ENCODE measurements at regions not wholly inside any gene's neighbourhood (a gene's known extent, or its start where the extent isn't known, plus 50 kb on each side); places are given as distances from the start of the nearest gene placed in this dataset.

DNA sequence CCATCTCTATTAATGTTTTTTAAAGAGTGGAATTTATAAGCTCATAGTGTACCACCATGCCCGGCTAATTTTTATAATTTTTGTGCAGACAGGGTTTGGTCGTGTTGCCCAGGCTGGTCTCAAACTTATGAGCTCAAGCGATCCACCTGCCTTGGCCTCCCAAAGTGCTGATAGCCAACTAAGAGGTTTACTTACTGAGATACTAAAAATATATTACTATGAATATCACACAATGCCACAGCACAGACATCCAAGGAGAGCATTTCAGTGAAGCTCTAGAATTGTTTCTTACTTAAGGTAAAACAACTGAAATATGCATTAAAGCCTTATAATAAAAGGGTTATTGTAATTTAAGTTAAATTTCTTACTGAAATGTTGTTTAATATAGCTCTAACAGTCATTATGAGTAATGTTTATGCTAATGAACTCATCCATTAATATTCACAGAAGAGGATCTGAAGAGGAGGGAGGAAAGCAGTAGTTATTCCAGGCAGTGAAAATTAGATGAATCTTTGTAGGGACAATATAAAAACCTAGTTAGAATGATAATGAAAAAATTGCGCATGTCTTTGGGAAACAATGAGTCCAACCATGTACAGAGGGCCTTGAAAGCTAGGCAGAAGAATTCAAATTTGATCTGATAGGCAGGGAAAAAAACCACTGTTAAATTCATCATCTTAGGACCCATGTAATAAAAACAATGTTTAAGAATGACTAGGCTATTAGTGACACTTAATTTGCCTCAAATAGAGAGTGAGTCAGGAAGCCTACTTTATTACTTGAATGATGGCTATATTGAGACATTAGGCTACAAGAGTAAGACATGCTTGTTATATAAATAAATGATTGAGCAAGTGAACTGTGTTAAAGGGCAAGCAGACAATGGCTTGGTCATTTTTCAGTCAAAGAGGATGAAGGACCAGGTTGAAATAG lies 99.2 kb downstream of the SLC41A2 start:
- peak; percentile 12 for DNase-seq (ENCODE audit: low spot score)

DNA sequence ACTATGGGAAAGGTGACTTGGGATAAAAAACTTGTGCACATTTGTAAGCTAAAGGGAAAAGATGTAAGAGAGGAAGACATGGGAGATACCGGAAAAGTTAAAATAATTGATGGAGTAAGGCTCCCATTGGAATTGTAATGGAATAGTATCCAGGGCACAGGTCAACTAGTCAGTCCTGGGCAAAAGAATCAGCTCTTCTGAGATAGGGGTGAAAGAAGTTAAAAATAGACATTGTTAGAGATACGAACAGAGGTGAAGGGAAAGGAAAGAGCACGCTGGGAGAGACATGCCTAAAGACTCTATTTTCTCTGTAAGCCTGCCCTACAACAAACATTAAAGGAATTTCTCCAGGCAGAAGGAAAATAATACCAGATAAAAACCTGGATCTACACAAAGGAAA lies 101.6 kb downstream of the SLC41A2 start:
- DNase-seq (ENCODE audit: low spot score) = no peak

DNA sequence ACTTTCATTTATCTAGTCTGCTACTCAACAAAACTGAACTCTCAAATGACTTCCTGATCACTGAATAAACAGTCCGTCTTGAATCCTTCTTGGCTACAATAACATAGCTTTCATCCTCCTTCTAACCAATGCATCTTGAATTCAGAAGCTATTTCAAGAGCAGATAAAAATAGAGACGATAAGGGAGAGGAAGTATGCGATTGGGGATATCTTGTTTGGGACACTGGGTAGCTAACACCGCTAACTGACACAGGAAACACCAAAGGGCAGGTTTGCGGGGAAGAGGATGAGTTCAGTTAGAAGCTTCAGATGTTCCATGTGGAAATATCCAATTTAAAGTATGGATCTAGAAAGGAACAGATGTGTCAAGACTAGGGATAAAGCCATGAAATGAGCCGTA lies 102.5 kb downstream of the SLC41A2 start:
- no peak for DNase-seq (ENCODE audit: low spot score)

DNA sequence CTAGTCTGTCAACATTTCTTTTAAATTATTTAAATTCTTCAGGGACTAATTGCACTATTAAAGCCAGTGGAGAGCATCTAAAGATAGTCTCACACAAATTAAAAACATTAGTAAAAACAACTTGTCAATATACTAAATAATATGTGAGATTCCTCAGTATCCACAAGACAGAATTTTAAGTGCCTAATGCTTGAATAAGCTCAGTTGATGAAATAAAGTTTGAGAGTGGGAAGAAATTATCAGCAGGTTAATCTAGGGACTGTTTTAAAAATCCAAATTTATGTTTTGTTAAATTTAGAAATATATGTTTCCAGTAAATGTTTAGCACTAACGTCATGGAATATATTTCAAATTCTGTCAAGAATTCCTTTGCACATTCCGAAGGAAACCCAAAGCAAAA lies 105.2 kb downstream of the SLC41A2 start:
- DNase-seq (ENCODE audit: low spot score) = no peak

DNA sequence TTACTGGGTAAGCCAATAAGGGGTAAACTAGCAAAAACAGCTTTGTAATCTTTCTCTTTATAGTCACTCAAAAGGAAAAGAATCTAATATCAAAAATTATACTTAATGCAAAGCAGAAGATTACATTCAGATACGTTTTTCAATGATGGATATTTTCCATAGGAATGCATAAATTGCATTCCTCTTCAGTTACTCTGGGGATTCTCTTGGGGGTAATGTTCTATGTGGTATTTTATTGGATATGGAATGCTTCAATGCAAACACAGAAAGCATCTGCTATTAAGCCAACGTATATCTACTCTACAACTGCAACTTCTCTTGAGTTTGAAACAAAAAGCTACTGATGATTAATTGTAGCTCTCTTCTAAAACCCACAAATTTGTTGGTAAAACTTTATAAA lies 106.0 kb downstream of the SLC41A2 start:
- no peak for DNase-seq (ENCODE audit: low spot score)

DNA sequence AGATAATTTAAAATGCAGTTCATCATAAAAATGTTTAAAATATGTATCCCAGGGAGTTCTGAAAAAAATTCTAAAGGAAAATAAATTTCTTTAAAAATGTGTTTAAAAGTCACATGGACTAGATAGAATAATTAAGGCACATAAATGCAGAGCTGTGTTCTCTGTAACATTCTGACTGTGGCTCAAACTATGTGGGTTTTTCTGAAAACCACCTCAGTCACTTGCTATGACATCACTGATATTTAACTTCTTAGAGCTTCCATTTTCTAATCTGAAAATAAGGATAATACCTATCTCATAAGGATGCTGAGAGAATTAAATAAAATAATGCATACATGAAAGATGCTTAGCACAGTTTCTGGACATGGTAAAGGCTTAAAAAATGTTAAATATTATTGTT lies 107.3 kb downstream of the SLC41A2 start:
- no peak for DNase-seq (ENCODE audit: low spot score)

DNA sequence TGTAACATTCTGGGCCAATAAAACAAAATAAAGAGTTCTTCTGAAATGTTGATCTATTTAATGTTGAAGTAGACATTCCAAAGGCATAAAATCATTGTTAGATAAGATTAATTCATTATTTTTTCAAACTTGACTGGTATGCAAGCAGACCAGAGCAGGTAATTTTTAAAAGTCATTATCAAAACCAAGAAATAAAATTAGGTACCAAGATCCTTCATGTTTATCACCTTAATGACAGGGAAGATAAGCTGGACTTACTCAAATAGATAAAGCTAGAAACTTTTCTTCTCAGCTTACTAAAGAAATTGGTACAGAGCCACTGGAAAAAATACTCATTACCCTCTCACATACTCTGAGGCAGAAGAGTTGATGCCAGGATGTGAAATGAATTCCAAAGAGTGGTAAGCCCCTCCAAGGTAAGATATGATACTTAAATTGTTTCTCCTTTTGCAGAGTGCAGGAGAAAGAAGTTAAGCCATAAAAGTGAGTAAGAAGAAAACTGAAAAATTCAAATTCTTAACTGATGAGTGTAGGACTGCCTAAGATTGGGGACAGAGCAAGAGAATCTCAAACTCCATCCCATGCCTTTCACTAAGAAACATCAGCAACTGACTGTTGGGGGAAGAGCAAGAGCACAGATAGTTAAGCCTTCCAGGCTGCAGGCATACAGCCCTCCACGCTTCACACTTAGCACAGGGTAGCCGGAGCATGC lies 111.9 kb downstream of the SLC41A2 start:
- peak; percentile 33 for DNase-seq (ENCODE audit: low spot score)

DNA sequence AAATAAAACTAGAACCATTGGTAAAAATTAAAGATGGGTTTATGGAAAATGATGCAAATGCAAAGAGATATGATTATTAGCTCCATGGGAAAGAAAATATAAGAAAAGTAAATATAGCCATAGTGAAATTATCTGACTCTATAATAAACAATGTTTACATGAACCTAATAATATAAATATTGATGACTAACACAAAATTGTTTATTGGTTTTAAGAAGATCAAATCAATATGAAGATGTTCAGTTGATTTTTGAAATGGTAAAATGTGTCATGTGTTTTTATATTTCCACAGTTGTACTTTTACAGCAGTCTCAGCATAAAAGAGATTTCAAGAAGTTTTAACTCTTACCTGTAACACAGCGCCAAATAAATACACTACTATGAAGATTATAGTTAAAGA lies 114.0 kb downstream of the SLC41A2 start:
- DNase-seq (ENCODE audit: low spot score) = no peak

DNA sequence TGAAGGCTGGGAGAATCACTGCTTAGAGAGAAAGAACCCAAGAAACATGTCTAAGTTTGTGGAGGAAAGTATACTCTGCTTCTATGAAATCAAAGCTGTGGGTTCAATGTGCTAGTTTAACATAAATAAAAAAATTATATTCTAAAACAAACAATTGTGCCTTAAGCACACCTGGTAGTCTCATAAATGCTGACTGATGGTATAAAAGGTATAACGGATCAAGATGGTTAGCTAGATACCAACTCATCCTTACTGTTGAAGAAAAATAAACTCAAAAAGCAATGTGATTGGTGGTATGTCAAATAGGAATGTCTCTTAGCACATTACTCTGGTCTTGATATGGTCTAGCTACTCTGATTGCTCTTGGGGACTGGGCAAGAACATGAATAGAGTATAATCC lies 117.8 kb downstream of the SLC41A2 start:
- no peak for DNase-seq (ENCODE audit: low spot score)

DNA sequence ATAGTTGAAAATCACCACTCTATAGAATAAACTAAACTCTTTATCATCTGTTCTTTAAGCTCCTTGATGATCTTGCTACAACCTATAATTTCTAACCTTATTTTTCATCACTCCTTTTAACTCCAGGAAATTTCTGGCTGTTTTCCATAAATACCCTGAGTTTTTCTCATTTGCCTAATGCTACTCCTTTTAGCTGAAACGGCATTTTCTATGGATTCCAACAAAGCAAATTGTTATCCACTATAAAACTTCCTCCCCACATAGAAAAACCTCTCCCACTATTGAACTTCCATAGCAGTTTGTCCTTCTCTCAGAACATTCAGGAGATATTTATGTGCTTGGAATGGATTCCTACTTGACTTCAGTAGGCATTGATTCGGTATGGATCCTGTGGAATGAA lies 122.8 kb downstream of the SLC41A2 start:
- DNase-seq (ENCODE audit: low spot score) = no peak

DNA sequence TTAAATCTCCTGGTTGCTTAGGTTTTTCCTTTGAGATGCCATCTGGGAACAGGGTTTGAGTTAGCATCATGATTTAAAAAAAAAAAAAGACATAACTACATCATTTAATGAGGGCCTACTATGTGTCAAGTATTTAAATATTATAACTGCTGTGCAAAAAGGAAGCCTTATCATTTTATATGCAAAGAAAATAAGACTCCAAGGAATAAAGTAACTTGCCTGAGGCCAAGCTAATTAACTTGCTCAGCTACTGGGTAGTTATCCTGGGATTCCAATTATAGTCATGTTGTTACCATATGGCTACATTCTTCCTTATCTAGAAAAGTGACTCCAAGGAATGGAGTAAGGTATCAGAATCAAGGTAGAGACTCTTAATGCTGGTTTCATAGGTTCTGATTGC lies 123.5 kb downstream of the SLC41A2 start:
- DNase-seq (ENCODE audit: low spot score) = no peak

DNA sequence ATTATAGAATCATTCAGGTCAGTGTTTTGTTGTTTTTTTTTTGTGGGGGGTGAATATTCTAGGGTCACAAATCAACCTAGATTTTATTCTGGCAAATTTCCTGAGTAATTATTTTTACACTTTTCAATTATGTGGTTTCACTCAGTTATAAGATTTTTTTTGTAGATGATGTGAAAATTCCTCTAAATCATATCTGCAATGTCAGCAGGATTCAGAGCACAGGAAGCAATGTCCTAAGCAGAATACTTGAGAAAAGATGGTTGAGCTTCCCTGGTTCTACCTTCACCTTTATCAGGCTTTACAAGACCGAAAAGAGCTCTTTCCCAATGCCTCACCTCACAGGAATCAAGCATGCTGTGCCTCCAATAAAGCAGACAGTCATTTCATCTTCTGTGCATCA lies 124.3 kb downstream of the SLC41A2 start:
- no peak for DNase-seq (ENCODE audit: low spot score)

DNA sequence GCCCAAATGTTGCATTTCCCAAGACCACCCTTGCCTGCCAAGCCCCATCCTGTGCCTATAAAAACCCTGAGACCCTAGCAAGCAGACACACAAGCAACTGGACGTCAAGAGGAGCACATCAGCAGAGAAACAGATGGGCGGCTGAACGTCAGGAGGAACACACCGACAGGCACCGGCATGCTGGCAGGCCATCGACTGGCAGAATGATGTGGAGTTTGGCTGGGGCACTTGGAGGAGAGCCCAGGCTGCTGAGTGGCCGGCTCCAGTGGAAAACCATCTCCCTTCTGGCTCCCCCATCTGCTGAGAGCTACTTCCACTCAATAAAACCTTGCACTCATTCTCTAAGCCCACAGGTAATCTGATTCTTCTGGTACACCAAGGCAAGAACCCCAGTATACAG lies 130.1 kb downstream of the SLC41A2 start:
- DNase-seq (ENCODE audit: low spot score) = no peak

DNA sequence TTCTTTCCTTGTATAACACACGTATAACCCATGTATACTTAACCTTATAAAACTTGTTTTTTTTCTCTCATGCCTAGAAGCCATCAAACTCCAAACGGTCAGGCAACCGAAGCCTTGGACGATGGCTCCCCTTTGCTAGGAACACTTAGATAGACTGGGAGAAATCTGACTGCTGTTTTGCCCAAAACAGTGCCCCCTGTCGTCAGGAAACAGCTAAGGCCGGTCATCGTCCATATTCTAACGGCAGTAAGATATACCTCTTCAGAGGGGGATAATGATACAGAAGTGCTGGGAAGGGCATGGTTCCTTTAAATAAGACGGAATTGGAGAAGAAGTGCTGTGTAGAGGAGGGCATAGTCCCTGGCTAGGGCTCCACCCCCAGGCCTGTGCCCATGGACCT lies 130.5 kb downstream of the SLC41A2 start:
- no peak for DNase-seq (ENCODE audit: low spot score)

DNA sequence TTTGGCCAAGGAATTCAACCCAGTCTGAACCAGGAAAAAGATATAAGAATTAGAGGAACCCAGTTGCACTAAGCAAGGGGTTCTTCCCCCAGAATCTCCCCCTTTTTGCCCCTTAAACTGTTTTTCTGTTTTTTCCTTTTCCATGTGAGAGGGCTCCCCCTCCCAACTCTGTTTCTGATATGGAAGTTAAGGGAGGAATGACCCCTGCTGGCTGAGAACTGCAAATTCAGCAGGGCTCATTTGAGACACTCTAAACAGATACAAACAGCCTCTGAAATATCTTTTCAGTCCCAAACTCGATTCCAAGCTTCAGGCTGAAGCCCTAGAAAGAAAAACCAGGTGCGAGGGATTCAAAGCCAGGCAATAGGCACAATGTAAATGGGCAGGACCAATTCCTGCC lies 132.7 kb downstream of the SLC41A2 start:
- no peak for DNase-seq (ENCODE audit: low spot score)

DNA sequence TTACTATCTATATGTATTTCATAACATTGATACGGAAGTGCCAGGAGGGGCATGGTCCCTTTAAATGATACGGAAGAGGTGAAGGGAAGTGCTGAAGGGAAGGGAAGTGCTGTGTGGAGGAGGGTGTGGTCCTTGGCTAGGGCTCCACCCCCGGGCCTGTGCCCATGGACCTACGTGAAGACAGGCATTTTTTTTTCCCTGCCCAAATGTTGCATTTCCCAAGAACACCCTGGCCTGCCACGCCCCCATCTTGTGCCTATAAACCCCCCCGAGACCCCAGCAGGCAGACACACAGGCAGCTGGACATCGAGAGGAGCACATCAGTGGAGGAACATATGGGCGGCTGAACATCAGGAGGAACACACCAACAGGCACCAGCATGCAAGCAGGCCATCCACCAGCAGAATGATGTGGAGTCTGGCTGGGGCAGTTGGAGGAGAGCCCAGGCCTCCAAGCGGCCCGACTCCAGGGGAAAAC lies 134.1 kb downstream of the SLC41A2 start:
- DNase-seq (ENCODE audit: low spot score) = no peak

DNA sequence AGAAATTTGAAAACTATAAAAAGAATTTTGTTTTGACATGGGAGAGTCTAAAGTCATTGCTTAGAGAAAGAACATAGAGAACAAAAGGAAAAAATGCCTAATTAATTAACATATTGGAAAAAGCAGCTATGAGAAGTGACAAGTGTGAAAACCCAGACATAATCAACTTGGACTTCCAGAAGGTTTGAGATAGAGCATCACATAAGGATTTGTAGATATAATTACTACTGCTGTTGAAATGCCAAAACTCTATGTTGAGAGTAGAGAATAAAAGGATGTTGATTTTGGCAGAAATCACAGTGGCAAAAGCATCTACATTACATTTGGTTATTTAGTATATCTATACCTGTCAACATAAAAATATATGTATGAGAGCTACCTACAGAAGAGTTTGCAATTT lies 135.1 kb downstream of the SLC41A2 start:
- no peak for DNase-seq (ENCODE audit: low spot score)

DNA sequence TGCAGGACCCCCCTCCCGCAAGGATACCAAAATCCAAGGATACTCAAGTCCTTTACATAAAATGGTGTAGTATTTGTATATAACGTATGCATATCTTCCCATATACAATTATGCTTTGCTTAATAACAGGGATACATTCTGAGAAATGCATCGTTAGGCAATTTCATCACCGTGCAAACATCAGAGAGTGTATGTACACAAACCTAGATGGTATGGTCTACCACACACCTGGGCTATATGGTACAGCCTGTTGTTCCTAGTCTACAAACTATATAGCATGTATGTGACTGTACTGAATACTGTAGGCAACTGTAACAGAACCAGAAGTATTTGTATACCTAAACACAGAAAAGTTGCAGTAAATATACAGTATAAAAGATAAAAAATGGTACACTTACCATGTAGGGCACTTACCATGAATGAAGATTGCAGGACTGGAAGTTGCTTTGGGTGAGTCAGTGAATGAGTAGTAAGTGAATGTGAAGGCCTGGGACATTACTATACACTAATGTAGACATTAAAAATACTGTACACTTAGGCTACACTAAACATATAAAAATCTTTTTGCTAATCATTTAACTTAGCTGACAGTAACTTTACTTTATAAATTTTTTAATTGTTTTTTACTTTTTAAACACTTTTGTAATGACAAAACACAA lies 141.1 kb downstream of the SLC41A2 start:
- no peak for DNase-seq (ENCODE audit: low spot score)

DNA sequence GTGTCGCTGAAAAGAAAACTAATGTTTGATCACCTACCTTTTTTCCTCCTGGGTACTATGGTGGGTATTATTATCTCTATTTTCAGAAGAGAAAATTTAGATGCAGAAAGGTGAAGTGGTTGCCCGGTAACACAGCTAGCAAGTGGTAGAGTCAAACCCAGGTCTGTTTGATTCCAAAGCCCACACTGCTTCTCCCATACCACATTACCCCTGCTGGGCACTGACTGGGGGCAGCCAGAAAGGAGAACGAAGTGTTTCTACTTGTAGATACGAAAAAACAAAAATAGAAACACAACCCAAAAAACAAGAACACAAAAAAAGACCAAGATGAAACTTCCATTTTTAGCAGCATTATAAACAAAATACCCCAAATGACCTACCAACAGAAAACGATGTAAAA lies 142.2 kb downstream of the SLC41A2 start:
- no peak for DNase-seq (ENCODE audit: low spot score)

DNA sequence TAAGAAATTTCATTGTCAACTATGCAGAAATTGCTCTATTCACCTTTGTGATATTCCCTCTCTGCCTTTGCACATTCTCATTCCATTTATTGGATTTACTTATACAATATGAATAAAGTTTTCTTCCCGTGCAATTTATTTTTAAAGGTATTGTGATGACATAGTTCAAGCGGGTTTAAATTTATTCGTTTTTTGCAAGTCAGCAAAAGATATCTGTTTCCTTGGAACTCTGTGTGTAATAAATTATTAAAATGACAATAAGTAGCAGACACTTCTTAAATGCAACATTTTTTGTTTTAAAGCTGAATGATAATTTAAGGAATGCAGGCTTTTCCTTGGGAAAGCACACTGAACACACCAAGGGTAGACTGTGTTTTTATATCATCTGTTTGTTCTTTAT lies 143.1 kb downstream of the SLC41A2 start:
- DNase-seq (ENCODE audit: low spot score) = no peak
